ENCODE measurements at regions not wholly inside any gene's neighbourhood (a gene's known extent, or its start where the extent isn't known, plus 50 kb on each side); places are given as distances from the start of the nearest gene placed in this dataset.
A peak's percentile ranks its signal among the peaks of the same experiment; 100 is the strongest.

DNA sequence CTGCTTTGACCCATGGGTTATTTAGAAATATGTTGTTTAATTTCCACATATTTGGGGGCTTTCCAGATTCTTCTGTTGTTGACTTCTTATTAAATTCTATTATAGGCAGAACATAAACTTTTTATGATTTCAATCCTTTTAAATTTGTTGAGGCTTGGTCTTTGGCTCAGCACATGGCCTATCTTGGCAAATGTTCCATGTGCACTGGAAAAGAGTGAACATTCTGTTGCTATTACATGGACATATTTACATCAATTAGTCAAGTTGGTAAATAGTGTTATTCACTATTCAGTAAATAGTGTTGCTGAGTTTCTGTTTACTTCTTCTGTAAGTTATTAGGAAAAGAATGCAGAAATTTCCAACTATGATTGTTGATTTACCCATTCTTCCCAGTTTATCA lies 75.4 kb downstream of the ETS2 start:
- Histone ChIP-seq H3K27me3 (ENCODE audit: control insufficient read depth, insufficient read depth, low read length) (no peaks in the 10 kb centered on the region), H3K4me3 (ENCODE audit: low read depth in 2 of 2, low read length in 2 of 2) (no peak overlapping the region), H3K9me3 (ENCODE audit: control insufficient read depth, insufficient read depth, low read depth, low read length) (no peaks in the 10 kb centered on the region), H3K36me3 (ENCODE audit: control insufficient read depth, insufficient read depth, low read length) (no peaks in the 10 kb centered on the region), H3K27ac (ENCODE audit: low read length) (no peak overlapping the region), H3K4me1 (ENCODE audit: control insufficient read depth, insufficient read depth, low read length) (no peaks in the 10 kb centered on the region)
- in situ Hi-C loops (cut with HindIII; ENCODE audit: low pct_unique_long_range_greater_than_20kb, low sequenced_read_pairs): no loop called here
- TF ChIP-seq, protein P1, sequence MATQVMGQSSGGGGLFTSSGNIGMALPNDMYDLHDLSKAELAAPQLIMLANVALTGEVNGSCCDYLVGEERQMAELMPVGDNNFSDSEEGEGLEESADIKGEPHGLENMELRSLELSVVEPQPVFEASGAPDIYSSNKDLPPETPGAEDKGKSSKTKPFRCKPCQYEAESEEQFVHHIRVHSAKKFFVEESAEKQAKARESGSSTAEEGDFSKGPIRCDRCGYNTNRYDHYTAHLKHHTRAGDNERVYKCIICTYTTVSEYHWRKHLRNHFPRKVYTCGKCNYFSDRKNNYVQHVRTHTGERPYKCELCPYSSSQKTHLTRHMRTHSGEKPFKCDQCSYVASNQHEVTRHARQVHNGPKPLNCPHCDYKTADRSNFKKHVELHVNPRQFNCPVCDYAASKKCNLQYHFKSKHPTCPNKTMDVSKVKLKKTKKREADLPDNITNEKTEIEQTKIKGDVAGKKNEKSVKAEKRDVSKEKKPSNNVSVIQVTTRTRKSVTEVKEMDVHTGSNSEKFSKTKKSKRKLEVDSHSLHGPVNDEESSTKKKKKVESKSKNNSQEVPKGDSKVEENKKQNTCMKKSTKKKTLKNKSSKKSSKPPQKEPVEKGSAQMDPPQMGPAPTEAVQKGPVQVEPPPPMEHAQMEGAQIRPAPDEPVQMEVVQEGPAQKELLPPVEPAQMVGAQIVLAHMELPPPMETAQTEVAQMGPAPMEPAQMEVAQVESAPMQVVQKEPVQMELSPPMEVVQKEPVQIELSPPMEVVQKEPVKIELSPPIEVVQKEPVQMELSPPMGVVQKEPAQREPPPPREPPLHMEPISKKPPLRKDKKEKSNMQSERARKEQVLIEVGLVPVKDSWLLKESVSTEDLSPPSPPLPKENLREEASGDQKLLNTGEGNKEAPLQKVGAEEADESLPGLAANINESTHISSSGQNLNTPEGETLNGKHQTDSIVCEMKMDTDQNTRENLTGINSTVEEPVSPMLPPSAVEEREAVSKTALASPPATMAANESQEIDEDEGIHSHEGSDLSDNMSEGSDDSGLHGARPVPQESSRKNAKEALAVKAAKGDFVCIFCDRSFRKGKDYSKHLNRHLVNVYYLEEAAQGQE (IDR thresholded peaks at IDR 0.05; ENCODE audit: insufficient read depth in 1 of 2, low read depth in 2 of 2, low read length in 1 of 2): no peak
- TF ChIP-seq, protein P2, sequence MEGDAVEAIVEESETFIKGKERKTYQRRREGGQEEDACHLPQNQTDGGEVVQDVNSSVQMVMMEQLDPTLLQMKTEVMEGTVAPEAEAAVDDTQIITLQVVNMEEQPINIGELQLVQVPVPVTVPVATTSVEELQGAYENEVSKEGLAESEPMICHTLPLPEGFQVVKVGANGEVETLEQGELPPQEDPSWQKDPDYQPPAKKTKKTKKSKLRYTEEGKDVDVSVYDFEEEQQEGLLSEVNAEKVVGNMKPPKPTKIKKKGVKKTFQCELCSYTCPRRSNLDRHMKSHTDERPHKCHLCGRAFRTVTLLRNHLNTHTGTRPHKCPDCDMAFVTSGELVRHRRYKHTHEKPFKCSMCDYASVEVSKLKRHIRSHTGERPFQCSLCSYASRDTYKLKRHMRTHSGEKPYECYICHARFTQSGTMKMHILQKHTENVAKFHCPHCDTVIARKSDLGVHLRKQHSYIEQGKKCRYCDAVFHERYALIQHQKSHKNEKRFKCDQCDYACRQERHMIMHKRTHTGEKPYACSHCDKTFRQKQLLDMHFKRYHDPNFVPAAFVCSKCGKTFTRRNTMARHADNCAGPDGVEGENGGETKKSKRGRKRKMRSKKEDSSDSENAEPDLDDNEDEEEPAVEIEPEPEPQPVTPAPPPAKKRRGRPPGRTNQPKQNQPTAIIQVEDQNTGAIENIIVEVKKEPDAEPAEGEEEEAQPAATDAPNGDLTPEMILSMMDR (IDR thresholded peaks at IDR 0.05): no peak
- TF ChIP-seq POLR2AphosphoS5 (IDR thresholded peaks at IDR 0.05; ENCODE audit: low read depth, low read length) (no peak), TCF7L2 (IDR thresholded peaks at IDR 0.05; ENCODE audit: low read depth, low read length) (no peak), SIN3A (IDR thresholded peaks at IDR 0.05; ENCODE audit: borderline replicate concordance, insufficient read depth, low read depth, low read length) (no peak)
- intact Hi-C loops (cut with micrococcal nuclease; ENCODE audit: unreplicated experiment): no loop called here
- DNase-seq (ENCODE audit: low read depth, low spot score): peak; percentile 12
- ChIA-PET POLR2A (no interaction called here), CTCF (no interaction called here)
- no peak for ATAC-seq
- no TSS peak for BruUV-seq (replicated peaks)

GRCh38 chr21:38880577-38880966 lies 74.8 kb downstream of the ETS2 start:
- Histone ChIP-seq H3K27me3 (ENCODE audit: control insufficient read depth, insufficient read depth, low read length) (no peaks in the 10 kb centered on the region), H3K27ac (ENCODE audit: low read length) (no peak overlapping the region), H3K9me3 (ENCODE audit: control insufficient read depth, insufficient read depth, low read depth, low read length) (no peaks in the 10 kb centered on the region), H3K36me3 (ENCODE audit: control insufficient read depth, insufficient read depth, low read length) (no peaks in the 10 kb centered on the region), H3K4me3 (ENCODE audit: low read depth in 2 of 2, low read length in 2 of 2) (no peak overlapping the region), H3K4me1 (ENCODE audit: control insufficient read depth, insufficient read depth, low read length) (no peaks in the 10 kb centered on the region)
- ChIA-PET CTCF (no interaction called here), POLR2A (no interaction called here)
- no TSS peak for BruUV-seq (replicated peaks)
- intact Hi-C loops (cut with micrococcal nuclease; ENCODE audit: unreplicated experiment): no loop called here
- TF ChIP-seq SIN3A (IDR thresholded peaks at IDR 0.05; ENCODE audit: borderline replicate concordance, insufficient read depth, low read depth, low read length): no peak
- TF ChIP-seq, protein P2 (IDR thresholded peaks at IDR 0.05): no peak
- no peak for TF ChIP-seq TCF7L2 (IDR thresholded peaks at IDR 0.05; ENCODE audit: low read depth, low read length)
- no peak for TF ChIP-seq POLR2AphosphoS5 (IDR thresholded peaks at IDR 0.05; ENCODE audit: low read depth, low read length)
- TF ChIP-seq, protein P1 (IDR thresholded peaks at IDR 0.05; ENCODE audit: insufficient read depth in 1 of 2, low read depth in 2 of 2, low read length in 1 of 2): no peak
- in situ Hi-C loops (cut with HindIII; ENCODE audit: low pct_unique_long_range_greater_than_20kb, low sequenced_read_pairs): no loop called here
- ATAC-seq (no peak), DNase-seq (ENCODE audit: low read depth, low spot score) (no peak)
